Ishikawa (cell line): ENCODE measurements at regions not wholly inside any gene's neighbourhood (a gene's known extent, or its start where the extent isn't known, plus 50 kb on each side); places are given as distances from the start of the nearest gene placed in this dataset.

Experiments used
- CEBPB ChIP-seq: IDR thresholded peaks from 2 replicates; pipeline ENCODE4 v1.6.1; 2012
- CREB1 ChIP-seq: IDR thresholded peaks from 2 replicates; pipeline ENCODE4 v1.6.1; 2012; ENCODE audit warnings: low read depth
- EGR1 ChIP-seq: IDR thresholded peaks from 2 replicates; pipeline ENCODE4 v1.6.1; 2012
- EP300 ChIP-seq: IDR thresholded peaks from 2 replicates; pipeline ENCODE4 v1.6.1; 2012; ENCODE audit warnings: borderline replicate concordance
- FOXM1 ChIP-seq: IDR thresholded peaks from 2 replicates; pipeline ENCODE4 v1.6.1; 2012; ENCODE audit warnings: low read depth, borderline replicate concordance
- MAX ChIP-seq: IDR thresholded peaks from 2 replicates; pipeline ENCODE4 v1.6.1; 2012
- NFIC ChIP-seq: IDR thresholded peaks from 2 replicates; pipeline ENCODE4 v1.6.1; 2012
- RAD21 ChIP-seq: IDR thresholded peaks from 2 replicates; pipeline ENCODE4 v1.6.1; 2012; ENCODE audit warnings: low read depth
- REST ChIP-seq: IDR thresholded peaks from 2 replicates; pipeline ENCODE4 v1.6.1; 2012; ENCODE audit warnings: low read depth, mild to moderate bottlenecking
- TAF1 ChIP-seq: IDR thresholded peaks from 2 replicates; pipeline ENCODE4 v1.6.1; 2012; ENCODE audit warnings: low read depth, mild to moderate bottlenecking
- TCF12 ChIP-seq: IDR thresholded peaks from 2 replicates; pipeline ENCODE4 v1.6.1; 2012; ENCODE audit warnings: low read depth
- TEAD4 ChIP-seq: IDR thresholded peaks from 2 replicates; pipeline ENCODE4 v1.6.1; 2012
- USF1 ChIP-seq: IDR thresholded peaks from 2 replicates; pipeline ENCODE4 v1.6.1; 2012
- YY1 ChIP-seq: IDR thresholded peaks from 2 replicates; pipeline ENCODE4 v1.6.1; 2012; ENCODE audit warnings: low read depth
- ZBTB7A ChIP-seq: IDR thresholded peaks from 2 replicates; pipeline ENCODE4 v1.6.1; 2012; ENCODE audit warnings: low read depth

GRCh38 chr5:117657541-117657940 is 1082.9 kb upstream of the SEMA6A start:
- TF ChIP-seq RAD21 (no peak), TAF1 (no peak), TCF12 (no peak)

GRCh38 chr5:117652958-117653280 is 1078.3 kb upstream of the SEMA6A start:
- TF ChIP-seq ZBTB7A (no peak), NFIC (no peak)

- TF ChIP-seq TEAD4, result no peak
- no peak for TF ChIP-seq NFIC
- TF ChIP-seq MAX, result no peak
- TF ChIP-seq RAD21, result no peak
- TF ChIP-seq ZBTB7A, result no peak
- TF ChIP-seq EGR1, result no peak
- TF ChIP-seq TAF1, result no peak
- no peak for TF ChIP-seq FOXM1
- no peak for TF ChIP-seq REST
- no peak for TF ChIP-seq CREB1
- no peak for TF ChIP-seq YY1
- no peak for TF ChIP-seq TCF12
- TF ChIP-seq EP300, result no peak
- no peak for TF ChIP-seq USF1
- no peak for TF ChIP-seq CEBPB
Observed at GRCh38 chr5:117652036-117652957, 1077.7 kb upstream of the SEMA6A start.

GRCh38 chr5:117649821-117650220 is 1075.2 kb upstream of the SEMA6A start:
- TF ChIP-seq RAD21 (no peak), ZBTB7A (no peak), TAF1 (no peak), CREB1 (no peak), NFIC (no peak), YY1 (no peak), TEAD4 (no peak)

GRCh38 chr5:117645400-117645799 is 1070.8 kb upstream of the SEMA6A start:
- TF ChIP-seq FOXM1, result no peak
- no peak for TF ChIP-seq CEBPB
- no peak for TF ChIP-seq USF1
- TF ChIP-seq ZBTB7A, result no peak
- TF ChIP-seq CREB1, result no peak

GRCh38 chr5:117638581-117638980 is 1064.0 kb upstream of the SEMA6A start:
- TF ChIP-seq MAX, result no peak
- no peak for TF ChIP-seq NFIC
- no peak for TF ChIP-seq RAD21
- no peak for TF ChIP-seq EP300
- TF ChIP-seq TCF12, result no peak
- TF ChIP-seq CEBPB, result no peak
- no peak for TF ChIP-seq USF1
- no peak for TF ChIP-seq REST
- no peak for TF ChIP-seq YY1
- no peak for TF ChIP-seq CREB1
- TF ChIP-seq TAF1, result no peak
- TF ChIP-seq FOXM1, result no peak
- no peak for TF ChIP-seq TEAD4
- TF ChIP-seq EGR1, result no peak
- no peak for TF ChIP-seq ZBTB7A
